Fibroblast of skin of abdomen (primary cell): ENCODE measurements at regions not wholly inside any gene's neighbourhood (a gene's known extent, or its start where the extent isn't known, plus 50 kb on each side); places are given as distances from the start of the nearest gene placed in this dataset.

Source experiments
- DNase-seq: peaks from one replicate; pipeline ENCODE4 v3.0.0-alpha.2; 2013

GRCh38 chr1:234710381-234710780 is 100.4 kb upstream of the IRF2BP2 start:
- no peak for DNase-seq

- DNase-seq, result no peak
Observed at GRCh38 chr1:234709473-234710228, 99.7 kb upstream of the IRF2BP2 start.

- no peak for DNase-seq
Observed at GRCh38 chr1:234708700-234709395, 98.9 kb upstream of the IRF2BP2 start.

- DNase-seq, result peak; percentile 75
Observed at GRCh38 chr1:234707641-234708040, 97.7 kb upstream of the IRF2BP2 start.

GRCh38 chr1:234706931-234707330 is 97.0 kb upstream of the IRF2BP2 start:
- DNase-seq, result no peak

- DNase-seq, result no peak
Observed at GRCh38 chr1:234706199-234706598, 96.2 kb upstream of the IRF2BP2 start.

- DNase-seq, result no peak
Observed at GRCh38 chr1:234705615-234706014, 95.6 kb upstream of the IRF2BP2 start.

- DNase-seq, result no peak
Observed at GRCh38 chr1:234704106-234704887, 94.3 kb upstream of the IRF2BP2 start.

GRCh38 chr1:234702342-234703000 is 92.5 kb upstream of the IRF2BP2 start:
- DNase-seq, result peak; percentile 33

GRCh38 chr1:234701737-234702341 is 91.9 kb upstream of the IRF2BP2 start:
- no peak for DNase-seq

GRCh38 chr1:234699795-234700665 is 90.1 kb upstream of the IRF2BP2 start:
- DNase-seq, result peak; percentile 76

GRCh38 chr1:234698686-234699085 is 88.7 kb upstream of the IRF2BP2 start:
- no peak for DNase-seq

GRCh38 chr1:234697741-234698140 is 87.8 kb upstream of the IRF2BP2 start:
- DNase-seq, result no peak

- peak; percentile 56 for DNase-seq
Observed at GRCh38 chr1:234697015-234697414, 87.0 kb upstream of the IRF2BP2 start.

GRCh38 chr1:234696148-234696576 is 86.2 kb upstream of the IRF2BP2 start:
- no peak for DNase-seq

- no peak for DNase-seq
Observed at GRCh38 chr1:234694661-234695060, 84.7 kb upstream of the IRF2BP2 start.

- DNase-seq, result no peak
Observed at GRCh38 chr1:234692966-234693580, 83.1 kb upstream of the IRF2BP2 start.

- DNase-seq, result peak; percentile 68
Observed at GRCh38 chr1:234691567-234691966, 81.6 kb upstream of the IRF2BP2 start.

GRCh38 chr1:234690872-234691271 is 80.9 kb upstream of the IRF2BP2 start:
- no peak for DNase-seq

- no peak for DNase-seq
Observed at GRCh38 chr1:234689236-234689635, 79.3 kb upstream of the IRF2BP2 start.

GRCh38 chr1:234687011-234687410 is 77.0 kb upstream of the IRF2BP2 start:
- no peak for DNase-seq
